Upper lobe of left lung (tissue), 6 donors: ENCODE measurements at regions not wholly inside any gene's neighbourhood (a gene's known extent, or its start where the extent isn't known, plus 50 kb on each side); places are given as distances from the start of the nearest gene placed in this dataset.

Experiments
- ATAC-seq, 2 donors: fragments of 200-7000 bp; cut with Tn5 transposase; one replicate each; pipeline ENCODE4 v1.9.1; 2022; ENCODE audit warnings: mild to moderate bottlenecking in 2 of 2, moderate library complexity in 2 of 2; ENCODE audit not compliant: low FRiP score in 2 of 2
- DNase-seq, 2 donors: peaks; one replicate each; pipeline ENCODE4 v3.0.0-alpha.2; 2019 to 2020
- H3K27ac ChIP-seq, 4 donors: fragments of 200-600 bp; sonication (generic); one replicate each; pipeline ENCODE4 v1.5.1; 2016 to 2019
- H3K27me3 ChIP-seq, 4 donors: fragments of 200-600 bp; sonication (generic); one replicate each; pipeline ENCODE4 v1.5.1; 2017 to 2019
- H3K36me3 ChIP-seq, 4 donors: fragments of 200-600 bp; sonication (generic); one replicate each; pipeline ENCODE4 v1.5.1; 2016 to 2019
- H3K4me1 ChIP-seq, 4 donors: fragments of 200-600 bp; sonication (generic); one replicate each; pipeline ENCODE4 v1.5.1; 2018 to 2019
- H3K4me3 ChIP-seq, 4 donors: fragments of 200-600 bp; sonication (generic); one replicate each; pipeline ENCODE4 v1.5.1; 2017 to 2019; ENCODE audit warnings: mild to moderate bottlenecking in 2 of 4, moderate library complexity in 1 of 4
- H3K9me3 ChIP-seq, 4 donors: fragments of 200-600 bp; sonication (generic); one replicate each; pipeline ENCODE4 v1.5.1; 2018 to 2019
- EP300 ChIP-seq, 4 donors: sonication (generic); formaldehyde crosslinking; IDR thresholded peaks; one replicate each; pipeline ENCODE4 v1.5.1; 2017; ENCODE audit warnings: antibody characterized with exemption in 4 of 4, control low read depth in 2 of 4
- POLR2A ChIP-seq, 4 donors: fragments of 450-650 bp; IDR thresholded peaks; one replicate each; pipeline ENCODE4 v1.5.1; 2016 to 2017; ENCODE audit warnings: antibody characterized with exemption in 4 of 4, mild to moderate bottlenecking in 2 of 4
- POLR2AphosphoS5 ChIP-seq, 2 donors: sonication (generic); formaldehyde crosslinking; IDR thresholded peaks; one replicate each; pipeline ENCODE4 v1.5.1; 2017; ENCODE audit warnings: antibody characterized with exemption in 2 of 2
- WGBS, 2 donors: methylation state at CpG; one replicate each; pipeline ENCODE4 v1.1.5; 2017 to 2018; 5-methylcytosine and 5-hydroxymethylcytosine counted together
- TF ChIP-seq, protein P1 (sequence below), 6 experiments: fragments of 450-650 bp in 4 of 6; fragments of 200-600 bp in 2 of 6; sonication (generic) in 2 of 6; IDR thresholded peaks; one replicate each; pipeline ENCODE4 v1.5.1; 2016 to 2019; ENCODE audit warnings: antibody characterized with exemption in 6 of 6
- donor health status: DM: no; HTN: no; CAD: no; lungs with moderate emphysema.
- donor health status: DM: no; HTN: yes; CAD: no; lungs with severe emphysema.

DNA sequence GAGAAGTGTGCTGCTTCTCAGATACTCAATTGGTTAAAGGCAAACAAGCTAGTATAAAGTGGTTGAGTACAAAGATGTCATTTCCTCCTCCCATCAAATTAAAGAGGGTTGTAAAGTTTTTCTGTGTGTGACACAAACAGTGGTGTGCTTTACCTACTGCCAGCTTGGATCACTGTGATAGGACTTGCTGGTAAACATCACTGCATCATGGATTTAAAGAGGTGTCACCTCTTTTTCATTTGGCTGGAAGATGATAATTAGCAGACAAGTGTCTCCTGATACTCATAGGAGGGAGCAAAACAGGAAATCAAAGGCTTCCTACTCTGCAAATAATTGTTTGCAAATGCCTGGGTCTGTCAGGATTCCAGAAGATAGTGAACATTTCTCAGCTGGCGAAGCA is 200.5 kb downstream of the MDFIC start:
- 50 to 80% methylated on average over 1 of the region's 1 CpG for WGBS, 2 donors
- H3K27me3 ChIP-seq: no peaks in the 10 kb centered on the region
- H3K27ac ChIP-seq: no peak overlapping the region
- TF ChIP-seq EP300 (IDR thresholded peaks at IDR 0.05): no peak
- TF ChIP-seq, protein P1, sequence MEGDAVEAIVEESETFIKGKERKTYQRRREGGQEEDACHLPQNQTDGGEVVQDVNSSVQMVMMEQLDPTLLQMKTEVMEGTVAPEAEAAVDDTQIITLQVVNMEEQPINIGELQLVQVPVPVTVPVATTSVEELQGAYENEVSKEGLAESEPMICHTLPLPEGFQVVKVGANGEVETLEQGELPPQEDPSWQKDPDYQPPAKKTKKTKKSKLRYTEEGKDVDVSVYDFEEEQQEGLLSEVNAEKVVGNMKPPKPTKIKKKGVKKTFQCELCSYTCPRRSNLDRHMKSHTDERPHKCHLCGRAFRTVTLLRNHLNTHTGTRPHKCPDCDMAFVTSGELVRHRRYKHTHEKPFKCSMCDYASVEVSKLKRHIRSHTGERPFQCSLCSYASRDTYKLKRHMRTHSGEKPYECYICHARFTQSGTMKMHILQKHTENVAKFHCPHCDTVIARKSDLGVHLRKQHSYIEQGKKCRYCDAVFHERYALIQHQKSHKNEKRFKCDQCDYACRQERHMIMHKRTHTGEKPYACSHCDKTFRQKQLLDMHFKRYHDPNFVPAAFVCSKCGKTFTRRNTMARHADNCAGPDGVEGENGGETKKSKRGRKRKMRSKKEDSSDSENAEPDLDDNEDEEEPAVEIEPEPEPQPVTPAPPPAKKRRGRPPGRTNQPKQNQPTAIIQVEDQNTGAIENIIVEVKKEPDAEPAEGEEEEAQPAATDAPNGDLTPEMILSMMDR (IDR thresholded peaks at IDR 0.05): no peak
- no peak for TF ChIP-seq POLR2AphosphoS5 (IDR thresholded peaks at IDR 0.05)
- TF ChIP-seq POLR2A (IDR thresholded peaks at IDR 0.05): no peak
- ATAC-seq (no peak), DNase-seq (no peak)
- no peaks in the 10 kb centered on the region for H3K9me3 ChIP-seq
- no peaks in the 10 kb centered on the region for H3K36me3 ChIP-seq
- H3K4me1 ChIP-seq: peaks cover 0 to 6% (median 0%) of the 10 kb centered on the region in 4 donors
- H3K4me3 ChIP-seq: no peak overlapping the region

DNA sequence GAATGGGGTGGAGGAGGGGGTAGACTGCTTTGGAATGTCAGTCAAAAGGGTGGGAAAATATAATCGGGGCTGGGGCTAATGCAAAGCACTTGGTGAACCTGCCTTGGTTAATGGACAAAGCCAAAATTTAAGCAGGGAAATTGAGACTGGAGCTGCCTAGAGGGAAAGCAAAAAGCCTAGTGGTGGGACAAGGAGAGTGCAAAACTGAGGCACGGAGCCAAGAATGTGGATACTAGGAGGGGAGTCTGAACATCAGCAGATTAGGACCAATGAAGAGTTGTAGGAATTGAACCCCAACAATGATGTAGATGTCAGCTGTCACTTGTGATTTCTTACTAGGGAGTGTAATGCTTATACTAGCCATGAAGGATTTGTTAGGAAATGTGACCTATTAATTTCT is 195.9 kb downstream of the MDFIC start:
- Histone ChIP-seq H3K27me3 (no peaks in the 10 kb centered on the region), H3K36me3 (no peaks in the 10 kb centered on the region), H3K9me3 (no peaks in the 10 kb centered on the region), H3K27ac (no peak overlapping the region), H3K4me1 (peaks cover 0 to 6% (median 0%) of the 10 kb centered on the region in 4 donors), H3K4me3 (no peak overlapping the region)
- WGBS, 2 donors: 69 to 71% methylated on average over 2 of the region's 2 CpGs
- no peak for TF ChIP-seq EP300 (IDR thresholded peaks at IDR 0.05)
- TF ChIP-seq, protein P1 (IDR thresholded peaks at IDR 0.05): no peak
- no peak for TF ChIP-seq POLR2AphosphoS5 (IDR thresholded peaks at IDR 0.05)
- TF ChIP-seq POLR2A (IDR thresholded peaks at IDR 0.05): no peak
- no peak for DNase-seq
- no peak for ATAC-seq

DNA sequence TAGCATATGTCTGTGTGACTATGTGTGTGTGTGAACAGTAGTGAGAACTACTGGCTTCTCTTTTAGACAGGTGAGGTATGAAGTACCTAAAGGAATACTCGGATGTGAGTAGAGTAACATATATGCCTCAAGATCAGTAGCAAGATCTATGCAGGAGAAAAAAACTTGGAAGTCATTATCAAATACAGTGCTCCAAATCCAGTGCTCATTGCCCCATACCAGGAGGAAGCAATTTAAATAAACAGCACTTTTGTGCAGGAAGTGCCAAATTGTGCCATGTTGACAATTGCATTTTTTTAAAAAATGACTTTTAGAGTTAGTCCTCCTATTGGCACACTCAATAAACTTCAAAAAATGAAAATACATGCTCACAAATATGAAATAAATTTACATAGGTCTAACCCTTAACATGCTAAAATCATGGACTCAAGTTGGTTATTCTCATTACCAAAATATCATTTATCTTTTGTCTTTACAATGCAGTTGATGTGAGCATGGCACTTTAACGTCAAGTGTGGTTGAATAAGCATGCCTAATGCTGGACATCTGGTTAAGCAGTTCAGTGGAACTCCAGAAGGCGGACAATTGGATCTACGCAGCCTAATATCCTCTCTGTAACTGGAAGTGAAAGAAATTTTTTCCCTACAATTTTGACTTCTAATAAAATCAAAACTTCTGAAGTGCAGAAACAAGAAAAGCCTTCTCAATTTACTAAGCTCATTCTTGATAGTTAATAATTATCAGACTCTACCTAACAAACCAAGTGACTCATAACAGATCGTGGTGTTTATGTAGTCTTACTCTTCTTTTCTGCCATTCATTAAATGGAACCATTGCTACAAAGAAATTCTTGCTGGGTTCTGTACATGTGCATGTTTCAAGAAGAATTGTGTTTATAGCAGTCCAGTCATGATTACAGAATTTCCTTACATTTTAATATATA is 195.2 kb downstream of the MDFIC start:
- DNase-seq (no peak), ATAC-seq (no peak)
- Histone ChIP-seq H3K4me3 (no peak overlapping the region), H3K27me3 (no peaks in the 10 kb centered on the region), H3K36me3 (no peaks in the 10 kb centered on the region), H3K9me3 (no peaks in the 10 kb centered on the region), H3K27ac (no peak overlapping the region), H3K4me1 (peaks cover 0 to 1% (median 0%) of the 10 kb centered on the region in 4 donors)
- TF ChIP-seq, protein P1 (IDR thresholded peaks at IDR 0.05): no peak
- no peak for TF ChIP-seq POLR2A (IDR thresholded peaks at IDR 0.05)
- no peak for TF ChIP-seq POLR2AphosphoS5 (IDR thresholded peaks at IDR 0.05)
- TF ChIP-seq EP300 (IDR thresholded peaks at IDR 0.05): no peak
- WGBS, 2 donors: 77 to 78% methylated on average over 5 of the region's 5 CpGs

DNA sequence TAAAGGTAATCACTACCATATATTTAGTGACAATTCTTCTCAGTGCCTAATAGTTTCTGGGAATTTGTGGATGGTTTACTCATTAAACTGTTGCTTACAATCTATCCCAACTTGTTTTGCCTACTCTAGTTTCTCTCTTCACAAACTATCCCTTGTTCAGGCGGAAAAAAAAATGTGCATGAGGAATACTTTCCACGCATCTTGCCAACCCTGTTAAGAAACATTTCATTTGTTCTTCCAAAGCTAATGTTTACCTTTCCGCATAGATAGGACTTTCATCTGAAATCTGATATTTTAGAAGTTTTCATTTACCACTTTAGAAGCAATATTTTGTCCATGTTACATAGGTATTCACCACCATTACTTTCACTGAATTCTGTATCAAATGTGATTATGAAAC is 191.9 kb downstream of the MDFIC start:
- ATAC-seq: no peak

More for the DNA sequence above, 191.9 kb downstream of the MDFIC start:
- Histone ChIP-seq H3K27ac (no peak overlapping the region), H3K27me3 (no peaks in the 10 kb centered on the region), H3K4me1 (no peaks in the 10 kb centered on the region), H3K4me3 (no peak overlapping the region), H3K36me3 (no peaks in the 10 kb centered on the region), H3K9me3 (no peaks in the 10 kb centered on the region)
- TF ChIP-seq EP300 (IDR thresholded peaks at IDR 0.05): no peak
- TF ChIP-seq POLR2AphosphoS5 (IDR thresholded peaks at IDR 0.05): no peak
- no peak for TF ChIP-seq POLR2A (IDR thresholded peaks at IDR 0.05)
- TF ChIP-seq, protein P1 (IDR thresholded peaks at IDR 0.05): no peak
- DNase-seq: no peak
- 81 to 82% methylated on average over 3 of the region's 3 CpGs for WGBS, 2 donors
